Rectal smooth muscle tissue (tissue), 1 donor: ENCODE measurements at regions not wholly inside any gene's neighbourhood (a gene's known extent, or its start where the extent isn't known, plus 50 kb on each side); places are given as distances from the start of the nearest gene placed in this dataset.
A peak's percentile ranks its signal among the peaks of the same experiment; 100 is the strongest.

Experiments used
- H3K27ac ChIP-seq: one replicate; pipeline ENCODE4 v1.7.0; 2013; ENCODE audit warnings: low read depth, low read length, inconsistent platforms
- H3K27me3 ChIP-seq: one replicate; pipeline ENCODE4 v1.7.0; 2013; ENCODE audit warnings: low read length; ENCODE audit not compliant: control insufficient read depth, insufficient read depth
- H3K36me3 ChIP-seq: one replicate; pipeline ENCODE4 v1.7.0; 2013; ENCODE audit warnings: low read length; ENCODE audit not compliant: control insufficient read depth, insufficient read depth
- H3K4me1 ChIP-seq: one replicate; pipeline ENCODE4 v1.7.0; 2013; ENCODE audit warnings: low read length; ENCODE audit not compliant: control insufficient read depth, insufficient read depth
- H3K4me3 ChIP-seq: one replicate; pipeline ENCODE4 v1.7.0; 2013; ENCODE audit warnings: low read length
- H3K9ac ChIP-seq: one replicate; pipeline ENCODE4 v1.7.0; 2013; ENCODE audit warnings: low read length

- peak overlapping the region; percentile 47 for H3K27ac ChIP-seq
- no peaks in the 10 kb centered on the region for H3K36me3 ChIP-seq
- no peak overlapping the region for H3K4me3 ChIP-seq
- peaks cover 38% of the 10 kb centered on the region for H3K4me1 ChIP-seq
- no peak overlapping the region for H3K9ac ChIP-seq
- no peaks in the 10 kb centered on the region for H3K27me3 ChIP-seq
Measured at GRCh38 chr15:81910355-81911021, 135.3 kb downstream of the MEX3B start.

GRCh38 chr15:81909011-81909358 lies 136.8 kb downstream of the MEX3B start:
- H3K27me3 ChIP-seq, result no peaks in the 10 kb centered on the region
- no peak overlapping the region for H3K9ac ChIP-seq
- peaks cover 38% of the 10 kb centered on the region for H3K4me1 ChIP-seq
- no peak overlapping the region for H3K4me3 ChIP-seq
- peak overlapping the region; percentile 2 for H3K27ac ChIP-seq
- no peaks in the 10 kb centered on the region for H3K36me3 ChIP-seq

GRCh38 chr15:81908111-81908510 lies 137.7 kb downstream of the MEX3B start:
- Histone ChIP-seq H3K4me1 (peaks cover 38% of the 10 kb centered on the region), H3K27ac (no peak overlapping the region), H3K27me3 (no peaks in the 10 kb centered on the region), H3K36me3 (no peaks in the 10 kb centered on the region), H3K4me3 (no peak overlapping the region), H3K9ac (no peak overlapping the region)

GRCh38 chr15:81907521-81907920 lies 138.3 kb downstream of the MEX3B start:
- H3K36me3 ChIP-seq, result no peaks in the 10 kb centered on the region
- no peaks in the 10 kb centered on the region for H3K27me3 ChIP-seq
- H3K4me1 ChIP-seq, result peaks cover 34% of the 10 kb centered on the region
- no peak overlapping the region for H3K4me3 ChIP-seq
- H3K27ac ChIP-seq, result no peak overlapping the region
- no peak overlapping the region for H3K9ac ChIP-seq

- Histone ChIP-seq H3K27ac (no peak overlapping the region), H3K4me3 (no peak overlapping the region)
Measured at GRCh38 chr15:81905889-81906288, 139.9 kb downstream of the MEX3B start.

GRCh38 chr15:81901319-81901718 lies 144.5 kb downstream of the MEX3B start:
- Histone ChIP-seq H3K36me3 (no peaks in the 10 kb centered on the region), H3K9ac (no peak overlapping the region), H3K27me3 (no peaks in the 10 kb centered on the region), H3K4me1 (peaks cover 13% of the 10 kb centered on the region), H3K27ac (no peak overlapping the region), H3K4me3 (no peak overlapping the region)

More at GRCh38 chr15:81905889-81906288, 139.9 kb downstream of the MEX3B start:
- H3K4me1 ChIP-seq, result peaks cover 20% of the 10 kb centered on the region
- H3K27me3 ChIP-seq, result no peaks in the 10 kb centered on the region
- no peak overlapping the region for H3K9ac ChIP-seq
- no peaks in the 10 kb centered on the region for H3K36me3 ChIP-seq

GRCh38 chr15:81899730-81900129 lies 146.1 kb downstream of the MEX3B start:
- no peaks in the 10 kb centered on the region for H3K27me3 ChIP-seq
- no peak overlapping the region for H3K4me3 ChIP-seq
- no peaks in the 10 kb centered on the region for H3K36me3 ChIP-seq
- peaks cover 13% of the 10 kb centered on the region for H3K4me1 ChIP-seq
- H3K27ac ChIP-seq, result no peak overlapping the region
- H3K9ac ChIP-seq, result no peak overlapping the region

GRCh38 chr15:81899024-81899423 lies 146.8 kb downstream of the MEX3B start:
- Histone ChIP-seq H3K4me1 (peaks cover 16% of the 10 kb centered on the region), H3K27ac (no peak overlapping the region), H3K36me3 (no peaks in the 10 kb centered on the region), H3K9ac (no peak overlapping the region), H3K4me3 (no peak overlapping the region), H3K27me3 (no peaks in the 10 kb centered on the region)

GRCh38 chr15:81897057-81897677 lies 148.7 kb downstream of the MEX3B start:
- no peak overlapping the region for H3K4me3 ChIP-seq
- no peaks in the 10 kb centered on the region for H3K27me3 ChIP-seq
- H3K36me3 ChIP-seq, result no peaks in the 10 kb centered on the region
- peak overlapping the region; percentile 71 for H3K27ac ChIP-seq
- H3K9ac ChIP-seq, result no peak overlapping the region
- H3K4me1 ChIP-seq, result peaks cover 19% of the 10 kb centered on the region

- Histone ChIP-seq H3K4me1 (peaks cover 19% of the 10 kb centered on the region), H3K27me3 (no peaks in the 10 kb centered on the region), H3K9ac (no peak overlapping the region), H3K36me3 (no peaks in the 10 kb centered on the region), H3K27ac (peak overlapping the region; percentile 71), H3K4me3 (no peak overlapping the region)
Measured at GRCh38 chr15:81896356-81896755, 149.5 kb downstream of the MEX3B start.

- no peaks in the 10 kb centered on the region for H3K36me3 ChIP-seq
- H3K27me3 ChIP-seq, result no peaks in the 10 kb centered on the region
- no peak overlapping the region for H3K4me3 ChIP-seq
- no peak overlapping the region for H3K27ac ChIP-seq
- no peak overlapping the region for H3K9ac ChIP-seq
- peaks cover 19% of the 10 kb centered on the region for H3K4me1 ChIP-seq
Measured at GRCh38 chr15:81895723-81896122, 150.1 kb downstream of the MEX3B start.

- Histone ChIP-seq H3K4me1 (peaks cover 21% of the 10 kb centered on the region), H3K36me3 (no peaks in the 10 kb centered on the region), H3K27ac (no peak overlapping the region), H3K27me3 (no peaks in the 10 kb centered on the region), H3K4me3 (no peak overlapping the region), H3K9ac (no peak overlapping the region)
Measured at GRCh38 chr15:81894061-81894460, 151.8 kb downstream of the MEX3B start.
